ENCODE measurements at regions not wholly inside any gene's neighbourhood (a gene's known extent, or its start where the extent isn't known, plus 50 kb on each side); places are given as distances from the start of the nearest gene placed in this dataset.

DNA sequence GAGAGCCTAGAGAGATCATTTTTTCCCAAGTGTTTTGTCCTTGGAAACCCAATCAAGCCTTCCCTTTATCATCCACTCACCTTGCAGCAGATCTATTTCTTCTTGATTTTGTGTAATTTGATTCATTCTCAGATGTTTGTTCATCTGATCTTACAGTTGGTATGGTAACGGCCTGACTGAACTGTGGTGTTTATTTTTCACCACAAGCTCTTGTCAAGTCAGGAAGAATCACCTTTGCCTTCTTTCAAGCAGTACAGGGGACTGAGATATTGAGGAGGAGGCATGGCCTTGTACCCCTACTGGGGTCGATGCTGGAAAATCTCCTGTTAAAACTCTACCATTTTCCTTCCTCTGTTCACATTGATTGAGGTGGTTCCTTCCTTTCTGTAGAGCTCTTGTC is 361.4 kb upstream of the CFAP20DC start:
- Histone ChIP-seq H3K27me3 (replicated peaks; ENCODE audit: insufficient read depth) (no peaks in the 10 kb centered on the region), H3K27ac (no peak overlapping the region), H3K36me3 (no peaks in the 10 kb centered on the region), H3K4me3 (no peak overlapping the region), H3K4me1 (replicated peaks) (no peaks in the 10 kb centered on the region), H3K9me3 (no peaks in the 10 kb centered on the region)
- 55% methylated on average over 2 of the region's 2 CpGs for WGBS
- TF ChIP-seq, protein P1, sequence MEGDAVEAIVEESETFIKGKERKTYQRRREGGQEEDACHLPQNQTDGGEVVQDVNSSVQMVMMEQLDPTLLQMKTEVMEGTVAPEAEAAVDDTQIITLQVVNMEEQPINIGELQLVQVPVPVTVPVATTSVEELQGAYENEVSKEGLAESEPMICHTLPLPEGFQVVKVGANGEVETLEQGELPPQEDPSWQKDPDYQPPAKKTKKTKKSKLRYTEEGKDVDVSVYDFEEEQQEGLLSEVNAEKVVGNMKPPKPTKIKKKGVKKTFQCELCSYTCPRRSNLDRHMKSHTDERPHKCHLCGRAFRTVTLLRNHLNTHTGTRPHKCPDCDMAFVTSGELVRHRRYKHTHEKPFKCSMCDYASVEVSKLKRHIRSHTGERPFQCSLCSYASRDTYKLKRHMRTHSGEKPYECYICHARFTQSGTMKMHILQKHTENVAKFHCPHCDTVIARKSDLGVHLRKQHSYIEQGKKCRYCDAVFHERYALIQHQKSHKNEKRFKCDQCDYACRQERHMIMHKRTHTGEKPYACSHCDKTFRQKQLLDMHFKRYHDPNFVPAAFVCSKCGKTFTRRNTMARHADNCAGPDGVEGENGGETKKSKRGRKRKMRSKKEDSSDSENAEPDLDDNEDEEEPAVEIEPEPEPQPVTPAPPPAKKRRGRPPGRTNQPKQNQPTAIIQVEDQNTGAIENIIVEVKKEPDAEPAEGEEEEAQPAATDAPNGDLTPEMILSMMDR (IDR thresholded peaks at IDR 0.05) = no peak
- TF ChIP-seq POLR2AphosphoS5 (IDR thresholded peaks at IDR 0.05) (no peak), POLR2A (IDR thresholded peaks at IDR 0.05) (no peak)
- intact Hi-C loops (cut with DNase I) = no loop called here
- no peak for DNase-seq (ENCODE audit: low spot score)

DNA sequence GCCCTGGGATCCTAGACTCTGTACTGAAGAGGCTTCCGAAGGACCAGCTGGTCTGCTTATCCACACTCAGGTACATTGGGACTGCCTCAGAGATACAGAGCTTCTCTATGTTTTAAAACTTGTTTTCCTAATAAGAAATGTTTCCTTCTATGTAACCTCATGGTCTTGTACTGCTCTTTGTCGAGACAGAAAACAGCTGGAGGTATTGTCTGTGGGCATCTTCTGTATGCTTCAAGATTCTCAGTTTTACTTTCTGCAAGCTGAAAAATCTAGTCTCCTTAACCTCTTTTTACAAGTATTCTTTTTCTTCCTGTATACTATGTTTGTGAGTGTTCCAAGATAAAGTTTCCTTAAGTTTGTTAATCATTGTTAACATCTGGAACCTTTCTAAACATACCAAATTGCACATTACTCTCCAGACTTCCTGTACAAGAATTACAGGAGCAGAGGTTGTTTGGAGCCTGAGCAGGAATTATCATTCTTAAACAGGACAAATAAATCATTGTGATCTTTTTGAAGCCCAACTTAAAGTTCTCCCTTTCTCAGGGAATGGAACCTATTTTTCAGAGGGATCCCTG is 358.3 kb upstream of the CFAP20DC start:
- H3K36me3 ChIP-seq = no peaks in the 10 kb centered on the region
- H3K9me3 ChIP-seq = no peaks in the 10 kb centered on the region
- intact Hi-C loops (cut with DNase I) = no loop called here
- DNase-seq (ENCODE audit: low spot score) = no peak
- no peak overlapping the region for H3K4me3 ChIP-seq
- no peaks in the 10 kb centered on the region for H3K4me1 ChIP-seq (replicated peaks)
- no peak overlapping the region for H3K27ac ChIP-seq
- H3K27me3 ChIP-seq (replicated peaks; ENCODE audit: insufficient read depth) = no peaks in the 10 kb centered on the region
- 54% methylated on average over 2 of the region's 2 CpGs for WGBS
- TF ChIP-seq, protein P1 (IDR thresholded peaks at IDR 0.05) = no peak

DNA sequence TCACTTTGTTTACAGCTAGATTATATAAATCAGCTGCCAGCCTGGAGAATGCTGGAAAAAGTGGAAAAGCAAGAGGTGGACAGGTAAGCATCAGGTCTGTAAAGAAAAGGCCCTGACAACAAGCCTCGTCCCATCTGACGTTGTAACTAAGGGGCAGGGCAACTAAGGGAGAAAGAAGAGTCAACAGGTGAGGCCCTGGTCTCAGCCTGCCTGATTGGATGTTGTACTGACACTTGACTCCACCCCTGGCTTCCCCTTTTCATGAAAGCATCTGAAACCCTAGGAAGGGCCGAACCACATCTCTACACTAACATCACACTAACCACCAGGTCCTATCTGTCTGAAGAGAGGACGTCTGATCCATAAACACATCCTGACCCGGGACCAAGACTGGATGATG is 357.6 kb upstream of the CFAP20DC start:
- Histone ChIP-seq H3K9me3 (no peaks in the 10 kb centered on the region), H3K36me3 (no peaks in the 10 kb centered on the region), H3K27ac (no peak overlapping the region), H3K27me3 (replicated peaks; ENCODE audit: insufficient read depth) (no peaks in the 10 kb centered on the region), H3K4me3 (no peak overlapping the region), H3K4me1 (replicated peaks) (no peaks in the 10 kb centered on the region)
- intact Hi-C loops (cut with DNase I) = no loop called here
- no peak for DNase-seq (ENCODE audit: low spot score)
- 90% methylated on average over 5 of the region's 5 CpGs for WGBS
- TF ChIP-seq, protein P1 (IDR thresholded peaks at IDR 0.05) = no peak
- TF ChIP-seq POLR2AphosphoS5 (IDR thresholded peaks at IDR 0.05) (no peak), POLR2A (IDR thresholded peaks at IDR 0.05) (no peak)

DNA sequence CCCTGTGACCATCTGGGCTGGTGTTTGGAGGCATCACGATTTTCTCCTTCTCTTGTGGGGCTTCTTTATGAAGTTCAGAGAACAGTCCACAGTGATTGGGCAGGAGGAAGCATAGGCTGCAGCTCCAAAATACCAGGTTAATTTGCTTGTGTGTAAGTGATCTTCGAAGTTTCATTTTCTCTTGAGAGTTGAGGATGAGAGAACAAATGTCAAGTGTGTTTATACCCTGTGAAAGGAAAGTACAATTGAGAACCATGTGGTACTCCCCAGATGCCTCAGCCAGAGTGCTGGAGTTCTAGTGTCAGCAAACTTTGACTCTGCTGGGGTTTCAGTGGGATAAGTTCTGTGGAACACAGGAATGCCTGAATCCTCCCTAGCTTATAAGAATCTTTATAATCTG is 357.1 kb upstream of the CFAP20DC start:
- no peak for DNase-seq (ENCODE audit: low spot score)
- no peaks in the 10 kb centered on the region for H3K27me3 ChIP-seq (replicated peaks; ENCODE audit: insufficient read depth)
- H3K27ac ChIP-seq = no peak overlapping the region
- no peaks in the 10 kb centered on the region for H3K36me3 ChIP-seq
- WGBS = 93% methylated on average over 2 of the region's 2 CpGs
- intact Hi-C loops (cut with DNase I) = no loop called here
- no peak overlapping the region for H3K4me3 ChIP-seq
- H3K4me1 ChIP-seq (replicated peaks) = no peaks in the 10 kb centered on the region
- no peaks in the 10 kb centered on the region for H3K9me3 ChIP-seq
- TF ChIP-seq POLR2A (IDR thresholded peaks at IDR 0.05) (no peak), POLR2AphosphoS5 (IDR thresholded peaks at IDR 0.05) (no peak)
- TF ChIP-seq, protein P1 (IDR thresholded peaks at IDR 0.05) = no peak

DNA sequence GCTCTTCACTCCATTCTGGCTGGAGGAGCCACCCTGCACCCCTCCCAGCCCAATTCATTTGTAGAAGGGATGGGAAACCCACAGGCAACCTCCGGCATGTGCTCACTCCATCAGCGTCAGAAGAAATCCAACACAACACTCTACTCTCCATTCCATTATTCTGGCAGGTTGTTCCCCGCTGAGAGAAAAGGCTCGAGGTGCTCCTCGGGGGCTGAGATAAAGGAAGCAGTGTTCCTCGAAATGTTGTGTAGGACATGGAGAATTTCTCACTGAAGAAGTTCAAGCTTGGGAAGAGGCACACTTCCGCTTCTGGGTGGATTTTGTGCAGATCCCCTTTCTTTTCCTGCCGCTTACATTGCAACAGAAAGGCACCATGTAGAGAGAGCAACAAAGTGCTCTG is 355.0 kb upstream of the CFAP20DC start:
- Histone ChIP-seq H3K4me1 (replicated peaks) (no peaks in the 10 kb centered on the region), H3K36me3 (no peaks in the 10 kb centered on the region), H3K27ac (no peak overlapping the region), H3K27me3 (replicated peaks; ENCODE audit: insufficient read depth) (no peaks in the 10 kb centered on the region), H3K4me3 (no peak overlapping the region), H3K9me3 (no peaks in the 10 kb centered on the region)
- no peak for DNase-seq (ENCODE audit: low spot score)
- WGBS = 92% methylated on average over 8 of the region's 8 CpGs
- intact Hi-C loops (cut with DNase I) = no loop called here
- TF ChIP-seq, protein P1 (IDR thresholded peaks at IDR 0.05) = no peak
- no peak for TF ChIP-seq POLR2AphosphoS5 (IDR thresholded peaks at IDR 0.05)
- no peak for TF ChIP-seq POLR2A (IDR thresholded peaks at IDR 0.05)
